OCI-LY1 (cell line): ENCODE measurements at regions not wholly inside any gene's neighbourhood (a gene's known extent, or its start where the extent isn't known, plus 50 kb on each side); places are given as distances from the start of the nearest gene placed in this dataset.

Experiments used
- EZH2 ChIP-seq: fragments of 200-600 bp; sonication (generic), shearing (Covaris generic); IDR thresholded peaks from 2 replicates; pipeline ENCODE4 v1.8.0; 2017; ENCODE audit warnings: borderline replicate concordance, mixed run types, mild to moderate bottlenecking, antibody characterized with exemption, low read length, moderate library complexity, mixed read lengths
- TF ChIP-seq, protein P1 (sequence below): fragments of 200-600 bp; sonication (generic), shearing (Covaris generic); IDR thresholded peaks from 2 replicates; pipeline ENCODE4 v1.5.1; 2017; ENCODE audit warnings: mild to moderate bottlenecking, antibody characterized with exemption, low read length, moderate library complexity, mixed read lengths

DNA sequence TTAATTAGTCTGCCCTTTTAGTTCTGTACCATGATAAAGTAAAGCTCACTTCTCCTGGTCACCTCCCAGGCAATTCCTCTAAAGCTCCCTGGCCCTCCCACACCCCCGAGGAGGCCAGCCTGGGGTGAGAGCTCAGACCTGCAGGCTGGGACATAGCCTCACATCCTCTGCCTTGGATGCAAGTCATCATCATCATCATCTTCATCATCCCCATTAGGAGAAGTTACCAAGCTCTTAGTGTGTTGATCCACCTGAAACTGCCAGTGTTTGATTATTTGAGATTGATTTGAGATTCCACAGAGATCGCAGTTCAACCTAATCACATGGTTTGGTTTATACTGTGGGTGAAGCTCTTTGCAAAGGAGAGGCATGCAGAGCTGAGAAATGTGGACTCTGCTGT lies 197.5 kb downstream of the CYLD start:
- TF ChIP-seq, protein P1, sequence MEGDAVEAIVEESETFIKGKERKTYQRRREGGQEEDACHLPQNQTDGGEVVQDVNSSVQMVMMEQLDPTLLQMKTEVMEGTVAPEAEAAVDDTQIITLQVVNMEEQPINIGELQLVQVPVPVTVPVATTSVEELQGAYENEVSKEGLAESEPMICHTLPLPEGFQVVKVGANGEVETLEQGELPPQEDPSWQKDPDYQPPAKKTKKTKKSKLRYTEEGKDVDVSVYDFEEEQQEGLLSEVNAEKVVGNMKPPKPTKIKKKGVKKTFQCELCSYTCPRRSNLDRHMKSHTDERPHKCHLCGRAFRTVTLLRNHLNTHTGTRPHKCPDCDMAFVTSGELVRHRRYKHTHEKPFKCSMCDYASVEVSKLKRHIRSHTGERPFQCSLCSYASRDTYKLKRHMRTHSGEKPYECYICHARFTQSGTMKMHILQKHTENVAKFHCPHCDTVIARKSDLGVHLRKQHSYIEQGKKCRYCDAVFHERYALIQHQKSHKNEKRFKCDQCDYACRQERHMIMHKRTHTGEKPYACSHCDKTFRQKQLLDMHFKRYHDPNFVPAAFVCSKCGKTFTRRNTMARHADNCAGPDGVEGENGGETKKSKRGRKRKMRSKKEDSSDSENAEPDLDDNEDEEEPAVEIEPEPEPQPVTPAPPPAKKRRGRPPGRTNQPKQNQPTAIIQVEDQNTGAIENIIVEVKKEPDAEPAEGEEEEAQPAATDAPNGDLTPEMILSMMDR, result no peak
- no peak for TF ChIP-seq EZH2
